Activated CD4-positive, alpha-beta T cell treated with anti-CD3 and anti-CD28 coated beads for 1 hour (primary cell): ENCODE measurements at regions not wholly inside any gene's neighbourhood (a gene's known extent, or its start where the extent isn't known, plus 50 kb on each side); places are given as distances from the start of the nearest gene placed in this dataset.

Experiments
- DNase-seq: peaks from one replicate; pipeline ENCODE4 v3.0.0-alpha.2; 2020

DNA sequence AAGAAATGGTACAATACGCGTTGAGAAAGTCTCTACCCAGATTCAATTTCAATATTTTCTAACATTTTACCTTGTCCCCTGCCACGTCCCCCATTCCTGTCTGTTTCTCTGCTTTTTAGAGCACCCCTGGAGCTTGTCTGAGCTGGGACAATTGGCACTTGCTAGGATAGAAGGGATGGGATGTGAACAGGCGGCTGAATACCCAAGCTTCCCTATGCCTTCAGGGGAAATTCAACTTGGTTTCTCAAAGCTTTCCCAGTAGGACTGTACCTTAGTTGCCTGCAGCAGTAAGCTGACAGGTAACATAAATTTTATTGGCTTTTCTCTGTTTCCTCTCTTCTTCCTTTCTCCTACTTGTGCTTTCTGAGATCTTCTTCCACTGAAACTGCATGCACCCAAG lies 1663.3 kb downstream of the EFNB2 start:
- no peak for DNase-seq

DNA sequence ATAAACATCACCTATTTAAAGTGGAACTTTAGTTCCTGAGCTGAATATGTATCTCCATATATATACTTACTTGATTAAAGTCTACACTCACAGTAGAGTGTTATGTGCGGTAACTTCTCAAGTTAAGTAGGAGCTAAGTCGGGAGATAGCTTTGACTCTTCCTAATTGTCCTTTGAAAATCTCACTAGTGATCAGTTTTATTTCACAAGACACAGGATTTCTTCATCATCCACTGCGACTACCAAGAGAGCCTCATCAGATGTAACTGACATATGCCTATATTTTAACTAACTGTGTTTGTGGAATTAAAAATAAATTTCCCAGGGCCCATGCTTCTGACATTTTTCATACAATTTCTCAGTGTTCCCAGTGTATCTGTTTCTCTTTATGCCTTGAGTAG lies 1664.0 kb downstream of the EFNB2 start:
- no peak for DNase-seq

DNA sequence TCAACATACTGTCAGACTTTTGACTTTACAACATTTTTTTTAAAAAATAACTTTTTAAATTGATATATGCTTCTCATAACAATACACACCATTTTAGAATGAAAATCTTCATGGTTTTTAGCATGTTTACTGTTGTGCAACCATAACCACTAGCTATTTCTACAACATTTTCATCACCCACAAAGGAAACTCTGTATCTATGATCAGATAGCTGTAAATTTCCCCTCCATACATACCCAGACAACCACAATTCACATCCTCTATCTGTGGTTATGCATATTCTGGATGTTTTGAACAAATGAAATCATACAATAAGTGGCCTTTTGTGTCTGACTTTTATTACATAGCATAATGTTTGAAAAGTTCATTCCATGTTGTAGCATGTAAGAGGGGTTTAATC lies 1666.0 kb downstream of the EFNB2 start:
- no peak for DNase-seq

- DNase-seq: no peak
These were observed 1666.7 kb downstream of the EFNB2 start for GRCh38 chr13:104868806-104869205.

- DNase-seq: no peak
These were observed 1679.9 kb downstream of the EFNB2 start for GRCh38 chr13:104855581-104855980.

DNA sequence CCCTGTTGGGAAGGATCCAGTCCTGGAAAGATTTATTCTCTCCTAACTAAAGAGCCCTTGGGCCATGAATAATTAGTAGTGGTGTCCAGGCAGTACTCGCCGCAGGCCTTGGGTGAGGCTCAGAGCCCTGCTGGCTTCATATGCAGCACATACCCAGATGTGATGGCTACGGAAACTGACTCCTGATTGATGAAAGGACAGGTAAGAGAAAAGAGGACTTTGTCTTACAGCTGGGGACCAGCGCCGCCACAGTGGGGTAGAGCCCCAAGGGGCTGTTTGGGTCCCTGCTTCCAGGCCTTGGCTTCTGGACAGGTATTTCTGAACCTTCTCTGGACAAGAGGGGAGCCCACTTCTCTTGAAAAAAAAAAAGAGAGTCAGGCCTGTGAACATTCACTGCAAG lies 1680.8 kb downstream of the EFNB2 start:
- DNase-seq: no peak

GRCh38 chr13:104854007-104854406 lies 1681.5 kb downstream of the EFNB2 start:
- DNase-seq: no peak

- no peak for DNase-seq
These were observed 1687.5 kb downstream of the EFNB2 start for GRCh38 chr13:104847922-104848321.

DNA sequence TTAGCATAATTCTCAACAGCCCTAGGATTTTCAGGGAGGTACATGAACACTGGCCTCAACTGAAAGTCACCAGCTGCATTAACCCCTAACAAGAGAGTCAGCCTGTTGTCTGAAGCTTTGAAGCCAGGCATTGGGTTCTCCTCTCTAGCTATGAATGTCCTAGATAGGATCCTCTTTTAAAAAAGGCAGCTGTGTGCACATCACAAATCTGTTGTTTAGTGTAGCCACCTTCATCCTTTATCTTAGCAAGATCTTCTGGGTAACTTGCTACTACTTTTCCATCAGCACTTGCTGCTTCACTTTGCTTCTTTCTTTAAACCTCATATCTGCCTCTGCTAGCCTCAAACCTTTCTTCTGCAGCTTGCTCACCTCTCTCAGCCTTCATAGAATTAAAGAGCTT lies 1692.1 kb downstream of the EFNB2 start:
- no peak for DNase-seq

GRCh38 chr13:104841110-104841509 lies 1694.4 kb downstream of the EFNB2 start:
- DNase-seq: no peak

DNA sequence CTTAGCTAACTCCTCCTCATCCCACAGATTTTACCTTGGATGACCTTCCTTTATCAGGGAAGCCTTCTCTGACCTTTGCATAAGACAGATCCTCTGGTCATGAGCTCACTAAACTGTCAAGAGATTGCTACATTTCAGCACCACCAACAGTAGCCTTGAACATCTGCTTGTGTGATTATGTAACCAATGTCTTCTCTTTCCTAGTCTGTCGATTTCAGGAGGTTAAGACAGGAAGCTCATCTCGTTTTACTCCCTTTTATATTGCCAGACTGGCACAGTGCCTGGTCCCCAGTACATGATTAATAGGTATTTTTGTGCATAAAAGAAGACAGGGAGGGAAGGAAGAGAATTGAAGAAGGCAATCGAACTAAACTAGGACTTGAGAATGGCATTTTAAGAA lies 1697.7 kb downstream of the EFNB2 start:
- no peak for DNase-seq

GRCh38 chr13:104833221-104833620 lies 1702.2 kb downstream of the EFNB2 start:
- DNase-seq: no peak

- no peak for DNase-seq
These were observed 1703.2 kb downstream of the EFNB2 start for GRCh38 chr13:104832231-104832630.

- DNase-seq: no peak
These were observed 1703.6 kb downstream of the EFNB2 start for GRCh38 chr13:104831831-104832230.

DNA sequence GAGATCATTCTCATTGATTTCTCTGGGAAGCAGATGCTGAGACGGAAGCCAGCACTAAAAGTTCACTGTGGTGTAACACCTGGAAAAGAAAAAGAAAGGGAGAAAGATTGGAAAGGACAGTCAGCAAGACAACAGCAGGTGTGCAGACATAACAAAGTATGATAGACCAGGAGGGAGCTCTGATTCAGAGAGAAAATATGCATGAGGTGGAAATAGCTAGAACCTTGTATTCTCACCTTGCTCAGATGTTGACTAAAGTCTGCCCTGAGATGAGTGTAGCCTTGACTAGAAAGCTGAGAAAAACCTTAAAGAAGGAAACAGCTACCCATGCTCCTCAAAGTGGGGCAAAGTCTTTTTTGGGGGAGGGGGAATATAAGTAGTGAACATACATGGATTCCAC lies 1711.8 kb downstream of the EFNB2 start:
- DNase-seq: no peak

DNA sequence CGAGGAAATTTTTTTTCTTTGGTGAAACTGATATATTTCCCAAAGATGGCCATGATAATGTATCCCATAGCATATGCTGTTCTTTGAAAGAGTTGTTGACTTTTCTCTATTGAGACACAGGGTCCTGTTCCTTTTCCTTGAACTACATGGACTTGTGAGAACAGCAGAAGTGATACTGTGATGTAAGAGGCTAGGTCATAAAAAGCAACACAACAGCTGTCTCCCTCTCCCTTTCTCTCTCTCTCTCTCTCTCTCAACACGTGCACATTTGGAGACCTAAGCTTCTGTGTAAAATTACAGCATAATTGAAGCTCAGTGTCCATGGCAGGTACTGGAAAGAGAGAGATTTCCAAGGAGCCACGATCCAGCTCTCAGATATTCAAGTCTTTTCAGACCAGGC lies 1712.4 kb downstream of the EFNB2 start:
- no peak for DNase-seq

- no peak for DNase-seq
These were observed 1718.2 kb downstream of the EFNB2 start for GRCh38 chr13:104817271-104817670.

DNA sequence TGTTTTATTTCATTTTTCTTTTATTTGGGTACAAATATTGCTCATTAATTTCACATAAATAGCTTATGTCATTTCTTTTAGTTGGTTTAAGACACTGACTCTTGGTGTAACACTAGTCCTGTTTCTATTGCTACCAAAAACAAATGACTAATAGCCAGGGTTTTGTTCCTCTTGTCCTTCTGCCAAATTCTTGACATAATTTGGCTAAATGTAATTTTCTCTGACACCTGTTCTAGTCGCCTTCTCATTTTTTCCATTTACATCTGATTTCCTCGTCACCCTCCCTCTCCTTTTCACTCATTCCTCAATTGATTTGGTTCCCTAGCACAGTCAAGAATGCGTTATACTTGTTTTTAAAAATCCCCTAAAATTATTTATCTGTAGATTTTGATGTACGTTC lies 1718.7 kb downstream of the EFNB2 start:
- DNase-seq: no peak

- DNase-seq: no peak
These were observed 1725.2 kb downstream of the EFNB2 start for GRCh38 chr13:104810242-104810641.

GRCh38 chr13:104809483-104809882 lies 1726.0 kb downstream of the EFNB2 start:
- no peak for DNase-seq

DNA sequence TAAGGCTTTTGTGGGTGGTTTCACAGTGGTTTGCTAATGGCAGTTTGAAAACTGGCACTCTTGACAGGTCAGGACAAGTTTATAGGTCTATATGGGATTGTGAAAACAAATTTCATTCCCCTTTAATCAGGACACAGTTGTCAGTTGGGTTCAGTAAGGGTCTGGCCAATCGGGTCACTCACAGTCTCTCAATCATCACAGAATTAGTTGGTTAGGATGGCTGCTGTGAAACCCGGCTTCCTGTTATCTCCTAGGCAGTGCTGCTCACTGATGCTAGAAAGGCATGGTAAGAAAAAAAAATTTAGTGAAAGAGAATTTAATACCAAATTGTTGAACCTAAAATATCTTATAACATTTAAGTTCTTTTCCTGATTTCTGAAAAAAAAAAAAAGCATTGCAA lies 1730.1 kb downstream of the EFNB2 start:
- no peak for DNase-seq

GRCh38 chr13:104799152-104799551 lies 1732.9 kb upstream of the SLC10A2 start:
- no peak for DNase-seq

DNA sequence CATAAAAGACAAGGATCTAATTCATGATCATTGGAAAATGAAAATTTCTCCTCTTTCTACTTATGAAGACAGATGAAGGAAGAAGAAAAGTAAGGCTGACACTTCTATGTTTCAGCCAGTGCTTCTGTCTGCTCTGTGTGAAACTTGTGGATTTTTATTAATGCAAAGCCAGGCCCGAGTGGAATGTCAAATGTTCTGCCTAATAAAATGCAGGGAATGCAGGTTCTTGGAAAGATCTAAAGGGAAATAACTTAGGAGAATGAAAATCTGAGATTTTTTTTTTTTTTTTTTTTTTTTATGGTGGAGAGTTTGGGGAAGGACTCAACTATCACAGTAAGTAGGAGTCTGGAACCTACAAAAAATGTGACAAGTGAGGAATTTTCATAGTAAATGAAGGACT lies 1732.3 kb upstream of the SLC10A2 start:
- no peak for DNase-seq

- DNase-seq: no peak
These were observed 1730.4 kb upstream of the SLC10A2 start for GRCh38 chr13:104796581-104796980.

- no peak for DNase-seq
These were observed 1719.7 kb upstream of the SLC10A2 start for GRCh38 chr13:104785952-104786351.

GRCh38 chr13:104784891-104785290 lies 1718.7 kb upstream of the SLC10A2 start:
- no peak for DNase-seq
